ENCODE measurements at regions not wholly inside any gene's neighbourhood (a gene's known extent, or its start where the extent isn't known, plus 50 kb on each side); places are given as distances from the start of the nearest gene placed in this dataset.

DNA sequence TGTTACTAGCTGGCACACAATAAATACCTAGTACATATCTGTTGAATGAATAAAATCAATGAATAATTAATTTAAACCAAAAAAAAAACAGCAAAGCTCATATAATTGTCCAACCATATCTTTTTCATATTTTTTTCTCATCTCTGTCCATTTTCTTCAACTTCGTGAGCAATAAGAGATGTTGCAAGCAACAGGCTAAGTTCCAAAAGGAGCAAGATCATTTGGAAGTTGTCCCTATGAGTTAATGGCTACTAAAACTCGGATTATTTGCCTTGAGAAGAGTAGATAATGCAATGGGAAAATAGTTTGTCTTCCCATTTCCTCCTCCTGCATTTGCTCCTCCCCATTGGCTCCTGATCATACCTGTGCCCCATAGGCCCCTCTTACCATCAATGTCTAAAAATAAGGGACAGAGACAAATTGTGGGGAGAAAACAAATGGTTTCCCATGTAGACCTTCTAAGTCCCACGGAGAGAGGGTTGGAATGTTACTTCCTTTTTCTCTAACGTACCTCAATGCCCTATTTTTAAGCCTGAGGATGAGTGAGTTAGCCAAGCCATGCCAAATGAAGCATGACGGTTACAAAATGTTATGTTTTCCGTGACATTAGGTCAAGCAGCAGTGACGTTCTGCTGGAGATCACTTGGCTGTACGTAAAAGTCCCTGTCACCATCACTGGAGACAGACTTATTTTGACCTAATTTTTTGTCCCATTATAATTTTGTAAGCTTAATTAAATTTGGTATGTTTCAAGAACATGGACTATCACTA, 217.3 kb upstream of the PREP start:
- no peak for DNase-seq (ENCODE audit: low read depth in 2 of 3, low spot score in 2 of 3)

- no peak for DNase-seq (ENCODE audit: low read depth in 2 of 3, low spot score in 2 of 3)
Observed at GRCh38 chr6:105618247-105618646, 215.4 kb upstream of the PREP start.

- no peak for DNase-seq (ENCODE audit: low read depth in 2 of 3, low spot score in 2 of 3)
Observed at GRCh38 chr6:105616521-105616920, 213.6 kb upstream of the PREP start.

GRCh38 chr6:105611606-105612005, 208.7 kb upstream of the PREP start:
- DNase-seq (ENCODE audit: low read depth in 2 of 3, low spot score in 2 of 3), result no peak

DNA sequence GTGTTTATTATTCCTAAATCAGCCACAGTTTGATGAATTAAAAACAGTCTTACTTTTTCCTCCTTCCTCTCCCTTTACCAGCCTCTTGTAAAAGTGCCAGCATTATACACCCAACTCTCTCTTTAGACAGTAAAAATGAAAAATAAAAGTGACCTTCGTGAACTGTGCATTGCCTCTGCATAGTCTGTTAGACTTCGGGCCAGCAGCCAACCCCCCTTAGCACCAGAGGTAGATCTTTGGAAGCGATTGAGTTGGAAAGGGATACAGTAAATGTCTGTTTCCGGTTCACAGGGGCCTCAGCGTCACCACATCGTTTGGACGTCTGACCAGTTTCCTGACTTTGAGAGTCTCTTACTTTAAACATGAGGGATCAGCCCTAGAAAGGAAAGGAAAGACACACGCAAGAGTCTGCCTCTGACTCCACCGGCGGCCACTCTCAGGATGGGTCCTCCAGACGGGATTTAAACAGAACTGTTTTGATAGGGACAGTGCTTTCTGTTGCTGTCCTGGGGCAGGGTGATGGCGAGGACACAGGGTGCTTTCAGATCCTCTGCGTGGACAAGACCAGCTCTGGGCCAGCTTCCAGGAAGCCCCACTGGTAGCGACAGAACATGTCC, 206.6 kb upstream of the PREP start:
- DNase-seq (ENCODE audit: low read depth in 2 of 3, low spot score in 2 of 3), result no peak

- no peak for DNase-seq (ENCODE audit: low read depth in 2 of 3, low spot score in 2 of 3)
Observed at GRCh38 chr6:105608711-105609374, 206.0 kb upstream of the PREP start.

GRCh38 chr6:105607636-105608621, 205.0 kb upstream of the PREP start:
- DNase-seq (ENCODE audit: low read depth in 2 of 3, low spot score in 2 of 3), result no peak

GRCh38 chr6:105606831-105607463, 204.1 kb upstream of the PREP start:
- no peak for DNase-seq (ENCODE audit: low read depth in 2 of 3, low spot score in 2 of 3)

DNA sequence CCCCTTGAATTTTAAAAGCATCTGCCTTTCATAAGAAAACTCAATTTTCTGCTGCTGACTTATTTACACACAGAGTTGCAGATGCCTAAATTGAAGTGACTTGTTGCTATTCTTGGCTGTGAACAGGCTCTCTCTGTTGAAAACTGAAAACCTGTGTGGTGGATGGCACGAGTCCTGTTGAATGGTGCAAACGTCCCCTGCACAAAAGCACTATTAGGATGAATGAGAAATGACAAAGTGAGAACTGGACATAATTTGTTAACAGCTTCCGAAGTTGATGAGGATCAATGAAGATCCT, 201.7 kb upstream of the PREP start:
- no peak for DNase-seq (ENCODE audit: low read depth in 2 of 3, low spot score in 2 of 3)

DNA sequence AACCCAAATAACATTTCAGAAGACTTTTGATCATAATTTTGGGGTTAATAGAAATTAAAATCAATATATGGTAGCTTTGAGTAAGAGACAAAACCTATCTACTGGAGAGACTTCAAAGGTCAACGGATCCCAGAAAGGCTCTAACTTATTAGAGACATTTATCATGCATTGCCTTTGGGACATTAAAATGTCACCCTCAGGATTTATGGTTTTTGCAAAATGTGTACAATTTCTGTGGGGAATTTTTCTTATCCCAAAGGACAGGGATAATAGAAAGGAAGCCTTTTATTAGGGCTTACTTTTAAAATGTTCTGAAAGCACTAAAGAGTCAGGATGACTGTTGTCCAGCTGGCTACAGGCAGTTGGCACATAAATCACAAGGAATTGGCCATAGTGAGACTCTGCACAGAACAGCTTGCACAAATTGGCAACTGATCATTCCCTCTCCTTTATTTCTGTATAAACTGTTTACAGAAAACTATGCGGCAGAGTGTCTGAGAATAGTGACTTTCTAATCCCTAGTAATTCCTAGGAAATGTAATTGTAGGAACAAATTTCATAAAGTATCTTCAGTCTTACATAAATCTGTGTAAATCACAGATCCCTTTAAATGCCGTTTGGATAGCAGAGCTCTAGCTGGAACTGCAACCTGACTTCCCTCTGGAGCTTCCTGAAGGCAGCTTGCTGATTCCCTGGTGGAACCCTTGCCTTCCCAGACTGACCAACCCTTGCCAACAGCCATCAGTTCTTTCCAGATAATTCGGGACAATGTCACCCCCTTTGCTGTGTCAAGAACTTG, 201.1 kb upstream of the PREP start:
- no peak for DNase-seq (ENCODE audit: low read depth in 2 of 3, low spot score in 2 of 3)

DNA sequence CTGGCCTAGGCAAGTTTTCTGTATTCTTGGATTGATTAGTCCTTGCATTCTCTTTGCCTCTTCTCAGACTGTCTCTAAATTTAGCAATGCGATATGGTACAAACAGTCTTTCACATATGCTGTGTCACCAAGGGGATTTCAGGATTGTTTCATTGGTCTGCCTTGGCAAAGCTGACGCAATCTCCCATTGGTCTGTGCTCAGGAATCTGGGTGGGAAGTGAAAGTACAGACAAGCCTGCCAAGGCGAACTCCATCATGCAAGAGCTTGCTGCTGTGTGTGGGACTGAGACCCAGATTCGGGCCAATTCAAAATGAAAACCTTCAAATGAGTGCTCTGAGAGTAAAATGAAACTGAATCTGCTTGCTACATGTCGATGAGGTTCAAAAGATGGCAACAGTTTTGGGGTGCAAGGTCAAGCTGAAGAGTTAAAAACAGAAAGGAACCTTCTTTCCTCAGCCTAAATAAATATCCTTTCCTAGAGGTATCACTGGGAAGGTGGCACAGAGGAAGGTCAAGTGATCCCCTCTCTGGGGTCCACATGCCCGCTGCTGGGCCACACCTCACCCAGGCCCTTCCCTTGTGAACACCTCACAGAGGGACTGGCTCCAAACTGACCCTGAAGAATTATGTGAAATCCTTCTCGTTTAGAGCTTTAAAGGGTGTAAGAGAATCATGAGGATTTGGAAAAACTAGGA, 198.8 kb upstream of the PREP start:
- DNase-seq (ENCODE audit: low read depth in 2 of 3, low spot score in 2 of 3), result peak in 1 of 3 experiments; percentile 23

DNA sequence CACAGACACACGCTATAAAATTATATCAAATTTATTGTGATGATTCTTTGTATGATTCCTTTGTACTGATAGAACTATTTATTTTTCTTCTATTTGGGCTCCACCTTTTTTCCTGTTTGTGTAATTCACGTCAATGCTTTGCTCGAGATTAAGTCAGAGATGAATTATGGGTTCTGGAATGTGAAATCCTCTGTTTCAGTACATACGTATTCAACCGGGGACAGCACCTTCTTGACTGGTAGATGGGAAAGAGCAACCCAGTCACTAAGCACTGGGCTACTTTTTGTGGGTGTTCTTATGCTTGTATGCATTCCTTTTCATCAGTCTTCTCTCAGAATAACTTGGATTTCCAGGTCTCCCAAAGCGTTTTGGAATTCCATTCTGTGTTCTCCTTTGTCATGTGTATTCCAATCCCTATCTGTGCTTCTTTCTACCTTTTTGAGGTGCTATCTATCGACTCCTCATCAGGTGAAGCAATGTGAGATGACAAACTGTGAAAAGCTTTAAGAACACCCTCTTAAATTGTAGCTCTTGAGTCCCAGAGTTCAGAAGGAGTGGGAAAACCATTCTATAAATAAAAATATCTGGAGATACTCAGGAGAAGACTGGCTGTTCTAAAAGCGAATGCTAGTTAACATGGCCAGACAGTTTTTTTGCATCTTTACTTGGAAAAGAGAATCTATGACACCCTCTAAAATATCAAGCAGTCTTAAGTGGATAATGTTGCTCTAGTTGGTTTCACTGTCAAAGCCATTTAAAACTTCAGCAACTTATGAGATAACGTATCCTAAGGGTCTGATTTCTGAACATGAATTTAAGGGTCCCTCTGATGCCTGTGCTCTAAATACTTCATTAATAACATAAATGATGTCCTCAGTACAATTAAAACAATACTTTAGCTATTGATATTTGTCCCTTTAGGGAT, 197.7 kb upstream of the PREP start:
- DNase-seq (ENCODE audit: low read depth in 2 of 3, low spot score in 2 of 3), result no peak

GRCh38 chr6:105598264-105598663, 195.4 kb upstream of the PREP start:
- no peak for DNase-seq (ENCODE audit: low read depth in 2 of 3, low spot score in 2 of 3)

- DNase-seq (ENCODE audit: low read depth in 2 of 3, low spot score in 2 of 3), result no peak
Observed at GRCh38 chr6:105596284-105596755, 193.4 kb upstream of the PREP start.

GRCh38 chr6:105595829-105596228, 192.9 kb upstream of the PREP start:
- DNase-seq (ENCODE audit: low read depth in 2 of 3, low spot score in 2 of 3), result no peak

- no peak for DNase-seq (ENCODE audit: low read depth in 2 of 3, low spot score in 2 of 3)
Observed at GRCh38 chr6:105594821-105595220, 191.9 kb upstream of the PREP start.

DNA sequence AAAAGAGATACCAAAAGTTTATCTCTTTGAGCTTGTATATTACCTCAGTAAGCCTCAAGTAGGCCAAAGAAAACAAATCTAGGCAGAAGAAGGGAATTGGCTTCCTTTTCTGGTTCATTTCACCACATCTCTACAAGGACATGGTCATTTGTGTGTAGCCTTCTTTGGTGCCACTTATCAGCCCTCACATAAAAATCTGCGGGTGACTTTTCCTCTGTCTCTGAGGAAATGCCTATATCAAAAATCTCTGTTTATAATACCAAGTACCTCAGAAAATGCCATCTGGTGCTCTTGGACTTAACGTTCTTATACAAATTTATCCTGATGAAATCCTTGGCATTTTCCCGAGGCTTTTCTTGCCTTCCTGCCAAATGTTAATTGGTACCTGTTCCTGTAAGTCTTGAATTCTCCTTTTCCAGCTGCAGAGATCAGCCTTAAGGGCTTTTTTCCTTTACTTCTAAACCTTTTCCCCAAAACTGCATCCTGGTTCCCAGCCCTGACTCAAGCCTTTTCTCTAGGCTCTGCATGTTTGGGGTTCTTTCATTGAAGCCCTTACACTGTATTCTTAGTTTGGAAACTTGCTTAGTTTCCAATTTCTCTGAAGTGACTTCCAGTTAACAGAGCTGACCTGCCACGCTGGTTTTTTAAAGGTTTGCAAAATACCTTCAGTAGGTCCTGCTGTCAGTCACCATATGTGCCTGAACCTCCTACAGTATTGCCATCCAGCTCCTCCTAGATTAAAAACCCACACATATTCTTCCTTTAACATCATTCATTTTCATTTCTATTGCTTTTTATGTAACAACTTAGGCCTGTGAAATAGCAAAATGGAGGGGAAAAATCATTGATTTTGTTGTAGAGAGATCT, 191.2 kb upstream of the PREP start:
- no peak for DNase-seq (ENCODE audit: low read depth in 2 of 3, low spot score in 2 of 3)
